Parathyroid adenoma (tissue), 2 donors: ENCODE measurements at regions not wholly inside any gene's neighbourhood (a gene's known extent, or its start where the extent isn't known, plus 50 kb on each side); places are given as distances from the start of the nearest gene placed in this dataset.

ENCODE experiments used
- H2AFZ ChIP-seq: fragments of 300-600 bp; sonication (generic); one replicate; pipeline ENCODE4 v1.7.0; 2017; ENCODE audit warnings: antibody characterized with exemption, mild to moderate bottlenecking
- H3K27ac ChIP-seq: fragments of 300-600 bp; sonication (generic); one replicate; pipeline ENCODE4 v1.7.0; 2017
- H3K27me3 ChIP-seq: fragments of 300-600 bp; sonication (generic); one replicate; pipeline ENCODE4 v1.7.0; 2017; ENCODE audit warnings: low read length; ENCODE audit not compliant: control insufficient read depth, insufficient read depth
- H3K36me3 ChIP-seq: fragments of 300-600 bp; sonication (generic); one replicate; pipeline ENCODE4 v1.7.0; 2017; ENCODE audit warnings: low read length; ENCODE audit not compliant: control insufficient read depth, insufficient read depth
- H3K4me1 ChIP-seq: fragments of 300-600 bp; sonication (generic); one replicate; pipeline ENCODE4 v1.7.0; 2017; ENCODE audit warnings: control low read depth
- H3K4me2 ChIP-seq: fragments of 300-600 bp; sonication (generic); one replicate; pipeline ENCODE4 v1.7.0; 2017; ENCODE audit warnings: low read length
- H3K4me3 ChIP-seq: fragments of 300-600 bp; sonication (generic); one replicate; pipeline ENCODE4 v1.7.0; 2017; ENCODE audit warnings: low read depth, low read length
- H3K79me2 ChIP-seq: fragments of 300-600 bp; sonication (generic); one replicate; pipeline ENCODE4 v1.7.0; 2017; ENCODE audit warnings: control low read depth
- H3K9ac ChIP-seq: fragments of 300-600 bp; sonication (generic); one replicate; pipeline ENCODE4 v1.7.0; 2017; ENCODE audit warnings: mild to moderate bottlenecking
- H3K9me3 ChIP-seq: fragments of 300-600 bp; sonication (generic); one replicate; pipeline ENCODE4 v1.7.0; 2017; ENCODE audit warnings: low read length; ENCODE audit not compliant: control insufficient read depth
- TF ChIP-seq, protein P1 (sequence below): fragments of 300-600 bp; sonication (generic); IDR thresholded peaks from one replicate; pipeline ENCODE4 v1.7.0; 2017; ENCODE audit warnings: antibody characterized with exemption, mild to moderate bottlenecking
- donor health status: primary hyperparathyroidism.

- no peaks in the 10 kb centered on the region for H3K79me2 ChIP-seq
- no peak overlapping the region for H3K4me2 ChIP-seq
- H3K36me3 ChIP-seq, result no peaks in the 10 kb centered on the region
- H3K4me1 ChIP-seq, result no peaks in the 10 kb centered on the region
- H2AFZ ChIP-seq, result no peak overlapping the region
- H3K9me3 ChIP-seq, result no peaks in the 10 kb centered on the region
- no peaks in the 10 kb centered on the region for H3K27me3 ChIP-seq
- TF ChIP-seq, protein P1, sequence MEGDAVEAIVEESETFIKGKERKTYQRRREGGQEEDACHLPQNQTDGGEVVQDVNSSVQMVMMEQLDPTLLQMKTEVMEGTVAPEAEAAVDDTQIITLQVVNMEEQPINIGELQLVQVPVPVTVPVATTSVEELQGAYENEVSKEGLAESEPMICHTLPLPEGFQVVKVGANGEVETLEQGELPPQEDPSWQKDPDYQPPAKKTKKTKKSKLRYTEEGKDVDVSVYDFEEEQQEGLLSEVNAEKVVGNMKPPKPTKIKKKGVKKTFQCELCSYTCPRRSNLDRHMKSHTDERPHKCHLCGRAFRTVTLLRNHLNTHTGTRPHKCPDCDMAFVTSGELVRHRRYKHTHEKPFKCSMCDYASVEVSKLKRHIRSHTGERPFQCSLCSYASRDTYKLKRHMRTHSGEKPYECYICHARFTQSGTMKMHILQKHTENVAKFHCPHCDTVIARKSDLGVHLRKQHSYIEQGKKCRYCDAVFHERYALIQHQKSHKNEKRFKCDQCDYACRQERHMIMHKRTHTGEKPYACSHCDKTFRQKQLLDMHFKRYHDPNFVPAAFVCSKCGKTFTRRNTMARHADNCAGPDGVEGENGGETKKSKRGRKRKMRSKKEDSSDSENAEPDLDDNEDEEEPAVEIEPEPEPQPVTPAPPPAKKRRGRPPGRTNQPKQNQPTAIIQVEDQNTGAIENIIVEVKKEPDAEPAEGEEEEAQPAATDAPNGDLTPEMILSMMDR, result no peak
- H3K27ac ChIP-seq, result no peak overlapping the region
- H3K4me3 ChIP-seq, result no peak overlapping the region
- H3K9ac ChIP-seq, result no peak overlapping the region
These were observed 155.2 kb downstream of the TMEM161B start for GRCh38 chr5:88113429-88113828.

- Histone ChIP-seq H3K4me1 (no peaks in the 10 kb centered on the region), H3K4me2 (no peak overlapping the region), H3K27ac (no peak overlapping the region), H3K27me3 (no peaks in the 10 kb centered on the region), H3K36me3 (no peaks in the 10 kb centered on the region), H3K9me3 (no peaks in the 10 kb centered on the region), H2AFZ (no peak overlapping the region), H3K79me2 (no peaks in the 10 kb centered on the region), H3K4me3 (no peak overlapping the region), H3K9ac (no peak overlapping the region)
- TF ChIP-seq, protein P1, result no peak
These were observed 158.8 kb downstream of the TMEM161B start for GRCh38 chr5:88109818-88110217.

DNA sequence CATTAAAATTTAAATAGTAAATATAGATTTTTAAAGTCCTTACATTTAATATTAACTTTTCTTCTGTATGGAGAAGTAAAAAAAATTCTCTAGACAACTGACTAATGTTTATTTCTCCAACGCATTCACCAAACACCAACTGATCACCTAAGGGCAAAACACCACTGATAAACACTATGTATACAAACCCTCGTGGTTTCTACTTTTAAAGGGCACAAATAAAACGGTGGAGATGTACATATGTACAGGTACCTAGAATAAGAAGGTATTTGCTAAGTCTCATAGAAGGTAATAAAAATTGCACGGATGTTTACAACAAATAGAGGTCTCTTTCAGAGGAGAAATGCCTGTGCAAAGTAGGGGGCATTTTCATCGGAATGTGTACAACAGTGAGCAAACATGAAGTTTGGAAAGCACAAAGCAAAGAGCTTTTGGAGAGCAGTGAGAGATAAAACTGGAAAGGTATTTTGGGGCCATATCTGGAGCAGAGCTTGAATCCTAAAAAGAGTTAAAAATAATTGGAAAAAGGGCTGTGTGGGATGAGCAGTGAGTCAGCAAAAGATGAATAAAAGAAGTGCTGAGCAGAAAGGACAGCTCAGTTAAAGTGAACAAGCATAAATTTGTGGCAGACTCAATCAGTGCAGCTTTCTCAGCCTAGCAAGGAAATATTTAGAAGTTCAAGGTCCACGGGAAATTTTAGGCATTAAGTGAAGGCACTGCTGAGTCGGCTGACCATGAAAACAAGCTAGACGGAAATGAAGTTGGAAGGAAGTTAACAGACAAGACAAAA, 160.0 kb downstream of the TMEM161B start:
- Histone ChIP-seq H3K4me3 (no peak overlapping the region), H3K4me2 (no peak overlapping the region), H3K36me3 (no peaks in the 10 kb centered on the region), H3K4me1 (no peaks in the 10 kb centered on the region), H2AFZ (no peak overlapping the region), H3K27ac (no peak overlapping the region), H3K79me2 (no peaks in the 10 kb centered on the region), H3K27me3 (no peaks in the 10 kb centered on the region), H3K9me3 (no peaks in the 10 kb centered on the region), H3K9ac (no peak overlapping the region)
- TF ChIP-seq, protein P1, result no peak

DNA sequence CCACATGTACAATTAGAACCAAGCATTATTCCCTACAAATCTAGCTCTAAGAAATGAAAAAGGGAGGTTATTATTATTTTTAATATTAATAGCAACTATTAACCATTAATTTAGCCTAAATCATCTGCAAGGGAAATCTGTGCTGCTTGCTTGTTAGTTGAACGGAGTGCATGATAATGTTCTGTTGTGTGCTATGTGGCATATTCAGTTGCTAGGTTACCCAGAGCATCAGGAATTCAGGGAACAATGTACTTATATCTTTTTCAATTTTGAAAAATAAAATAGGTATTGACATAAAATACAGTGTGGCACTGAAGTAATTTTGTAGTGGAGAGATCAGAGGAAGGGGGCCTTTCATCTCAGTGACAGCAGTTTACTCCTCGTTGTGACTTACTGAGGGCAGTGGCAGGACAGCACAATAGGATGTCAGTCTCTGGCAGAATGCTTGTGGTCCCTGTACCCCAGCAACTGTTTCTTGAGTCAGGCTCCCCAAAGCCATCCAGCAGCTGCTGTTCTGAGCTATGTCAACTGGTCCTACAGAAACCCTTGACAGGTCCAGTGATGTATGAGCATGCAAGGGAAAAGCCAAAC, 173.6 kb downstream of the TMEM161B start:
- H3K4me1 ChIP-seq, result no peaks in the 10 kb centered on the region
- no peaks in the 10 kb centered on the region for H3K27me3 ChIP-seq
- H3K4me2 ChIP-seq, result no peak overlapping the region
- H3K4me3 ChIP-seq, result no peak overlapping the region
- H3K9me3 ChIP-seq, result no peaks in the 10 kb centered on the region
- no peaks in the 10 kb centered on the region for H3K79me2 ChIP-seq
- no peaks in the 10 kb centered on the region for H3K36me3 ChIP-seq
- no peak overlapping the region for H3K9ac ChIP-seq
- TF ChIP-seq, protein P1, result no peak
- H3K27ac ChIP-seq, result no peak overlapping the region
- H2AFZ ChIP-seq, result no peak overlapping the region
